GM12875 (cell line): ENCODE measurements at regions not wholly inside any gene's neighbourhood (a gene's known extent, or its start where the extent isn't known, plus 50 kb on each side); places are given as distances from the start of the nearest gene placed in this dataset.

Experiments
- H3K4me3 ChIP-seq: one replicate; pipeline ENCODE4 v1.5.1; 2011; ENCODE audit warnings: low read depth, low read length, control low read depth
- TF ChIP-seq, protein P1 (sequence below): IDR thresholded peaks from 2 replicates; pipeline ENCODE4 v1.5.1; 2011; ENCODE audit warnings: low read depth, mild to moderate bottlenecking, control low read depth, inconsistent platforms, low read length, moderate library complexity, borderline replicate concordance; ENCODE audit not compliant: insufficient read depth

DNA sequence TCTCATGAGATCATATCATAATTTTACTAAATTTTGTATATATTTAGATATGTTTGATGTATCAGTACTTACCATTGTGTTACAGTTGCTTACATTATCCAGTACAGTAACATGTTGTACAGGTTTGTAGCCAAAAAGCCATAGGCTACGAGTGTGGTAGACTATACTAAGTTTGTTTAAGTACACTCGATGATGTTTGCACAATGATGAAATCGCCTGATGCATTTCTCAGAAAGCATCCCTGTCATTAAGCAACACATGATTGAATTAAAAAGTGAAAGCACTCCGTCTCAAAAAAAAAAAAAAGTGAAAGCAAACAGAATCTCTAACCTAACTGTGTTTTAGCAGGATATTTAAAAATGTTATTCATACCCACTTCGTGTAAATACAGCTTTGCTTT, 104.9 kb upstream of the TFAP2D start:
- H3K4me3 ChIP-seq: no peak overlapping the region
- TF ChIP-seq, protein P1, sequence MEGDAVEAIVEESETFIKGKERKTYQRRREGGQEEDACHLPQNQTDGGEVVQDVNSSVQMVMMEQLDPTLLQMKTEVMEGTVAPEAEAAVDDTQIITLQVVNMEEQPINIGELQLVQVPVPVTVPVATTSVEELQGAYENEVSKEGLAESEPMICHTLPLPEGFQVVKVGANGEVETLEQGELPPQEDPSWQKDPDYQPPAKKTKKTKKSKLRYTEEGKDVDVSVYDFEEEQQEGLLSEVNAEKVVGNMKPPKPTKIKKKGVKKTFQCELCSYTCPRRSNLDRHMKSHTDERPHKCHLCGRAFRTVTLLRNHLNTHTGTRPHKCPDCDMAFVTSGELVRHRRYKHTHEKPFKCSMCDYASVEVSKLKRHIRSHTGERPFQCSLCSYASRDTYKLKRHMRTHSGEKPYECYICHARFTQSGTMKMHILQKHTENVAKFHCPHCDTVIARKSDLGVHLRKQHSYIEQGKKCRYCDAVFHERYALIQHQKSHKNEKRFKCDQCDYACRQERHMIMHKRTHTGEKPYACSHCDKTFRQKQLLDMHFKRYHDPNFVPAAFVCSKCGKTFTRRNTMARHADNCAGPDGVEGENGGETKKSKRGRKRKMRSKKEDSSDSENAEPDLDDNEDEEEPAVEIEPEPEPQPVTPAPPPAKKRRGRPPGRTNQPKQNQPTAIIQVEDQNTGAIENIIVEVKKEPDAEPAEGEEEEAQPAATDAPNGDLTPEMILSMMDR: no peak

DNA sequence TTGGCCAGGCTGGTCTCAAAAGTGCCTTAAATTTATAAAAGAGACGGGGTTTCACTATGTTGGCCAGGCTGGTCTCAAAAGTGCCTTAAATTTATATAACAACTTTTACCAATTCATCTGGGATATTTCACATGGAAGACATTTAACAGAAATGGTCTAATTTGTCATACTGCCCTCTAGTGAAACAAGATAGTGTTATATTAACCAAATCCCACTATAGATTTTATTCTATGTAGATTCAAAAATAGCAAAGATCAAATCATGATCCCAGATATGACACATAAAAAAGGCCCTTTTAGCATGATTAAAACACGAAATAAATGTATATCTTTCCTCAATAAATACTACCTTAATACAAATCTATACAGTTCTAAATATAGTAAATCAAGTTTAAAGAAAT, 102.8 kb upstream of the TFAP2D start:
- TF ChIP-seq, protein P1: no peak
- H3K4me3 ChIP-seq: no peak overlapping the region

DNA sequence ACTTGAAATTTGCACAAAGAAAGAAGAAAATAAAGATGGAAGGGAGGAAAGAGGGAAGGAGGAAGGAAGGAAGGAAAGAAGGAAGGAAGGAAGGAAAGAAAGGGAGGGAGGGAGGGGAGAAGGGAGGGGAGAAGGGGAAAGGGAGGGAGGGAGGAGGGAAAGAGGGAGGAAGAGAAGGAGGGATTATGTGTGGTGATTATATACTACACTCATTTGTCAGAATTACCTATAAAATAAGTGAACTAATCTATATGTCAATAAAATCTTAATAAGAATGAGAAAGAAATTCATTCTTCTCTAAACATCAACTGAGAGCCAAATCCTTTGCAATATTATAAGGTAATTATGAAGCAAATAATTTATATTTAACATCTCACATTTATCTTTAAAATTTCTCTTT, 77.9 kb upstream of the TFAP2D start:
- TF ChIP-seq, protein P1: no peak

DNA sequence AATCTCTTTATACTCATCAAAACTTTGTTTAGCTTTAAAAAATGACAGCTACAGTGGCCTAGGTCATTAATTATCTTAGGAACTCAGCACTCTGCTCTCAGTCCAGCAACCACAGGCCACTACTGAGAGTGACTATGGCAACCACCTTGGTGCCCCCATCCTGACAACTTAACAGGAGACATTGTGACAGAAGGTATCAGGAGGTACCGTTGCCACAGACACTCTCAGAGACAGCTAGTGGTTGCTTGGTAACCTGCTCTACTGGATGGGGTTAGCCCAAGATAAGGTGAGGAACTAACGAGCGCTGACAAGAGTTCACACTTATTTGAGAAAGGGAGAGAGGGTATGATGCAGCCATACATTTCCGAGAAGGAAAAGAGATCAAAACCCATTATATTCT, 76.1 kb upstream of the TFAP2D start:
- TF ChIP-seq, protein P1: no peak
- H3K4me3 ChIP-seq: no peak overlapping the region

More for the DNA sequence above, 77.9 kb upstream of the TFAP2D start:
- no peak overlapping the region for H3K4me3 ChIP-seq

DNA sequence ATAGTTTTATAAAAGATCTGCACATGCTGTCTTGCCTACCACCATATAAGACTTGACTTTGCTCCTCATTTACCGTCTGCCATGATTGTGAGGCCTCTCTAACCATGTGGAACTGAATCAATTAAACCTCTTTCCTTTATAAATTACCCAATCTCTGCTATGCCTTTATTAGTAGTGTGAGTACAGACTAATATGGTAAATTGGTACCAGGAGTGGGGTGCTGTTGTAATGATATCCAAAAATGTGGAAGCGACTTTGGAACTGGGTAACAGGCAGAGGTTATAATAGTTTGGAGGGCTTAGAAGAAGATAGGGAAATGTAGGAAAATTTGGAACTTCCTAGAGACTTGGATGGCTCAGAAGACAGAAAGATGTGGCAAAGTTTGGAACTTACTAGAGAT, 64.2 kb upstream of the TFAP2D start:
- TF ChIP-seq, protein P1: no peak
- no peak overlapping the region for H3K4me3 ChIP-seq

DNA sequence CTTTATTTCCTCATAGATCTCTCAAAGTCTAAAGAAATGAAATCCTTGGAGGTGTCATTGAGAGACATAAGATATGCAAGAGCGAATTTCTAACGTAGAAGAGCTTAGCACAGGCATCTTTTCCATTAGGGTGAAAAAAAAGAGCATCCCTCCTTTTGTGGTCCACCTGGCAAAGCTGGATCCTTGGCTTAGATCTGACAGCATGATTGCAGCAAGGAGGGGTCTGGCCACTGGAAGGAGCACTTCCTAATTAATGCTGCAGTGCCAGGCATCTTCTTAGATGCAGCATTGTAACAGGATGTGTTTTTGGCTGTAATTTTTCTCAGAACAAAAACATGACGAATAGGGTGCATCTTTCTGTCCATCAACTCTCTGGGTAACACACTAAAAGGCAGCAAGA, 60.1 kb upstream of the TFAP2D start:
- H3K4me3 ChIP-seq: no peak overlapping the region
- TF ChIP-seq, protein P1: no peak

DNA sequence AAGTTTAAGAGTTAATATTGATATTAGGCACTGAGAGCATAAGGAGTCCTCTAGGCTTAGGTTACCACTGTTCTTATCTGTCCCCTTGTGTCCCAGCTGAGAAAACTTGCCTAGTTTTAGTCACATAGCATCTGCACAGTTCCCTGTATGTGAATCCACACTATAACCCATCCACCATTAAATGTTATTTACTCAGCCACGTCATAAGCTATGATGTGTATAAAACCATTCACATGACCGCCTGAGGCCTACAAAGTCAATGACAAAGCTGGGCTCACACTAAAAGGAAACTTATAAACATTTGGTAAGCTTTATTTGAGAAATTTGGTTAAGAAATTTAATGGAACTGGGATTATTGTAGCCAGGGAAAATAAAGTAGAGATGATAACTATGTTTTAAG, 59.2 kb upstream of the TFAP2D start:
- TF ChIP-seq, protein P1: no peak
- H3K4me3 ChIP-seq: no peak overlapping the region
